GM19397 (cell line): ENCODE measurements at regions not wholly inside any gene's neighbourhood (a gene's known extent, or its start where the extent isn't known, plus 50 kb on each side); places are given as distances from the start of the nearest gene placed in this dataset.

Experiments used
- ATAC-seq: cut with Tn5 transposase; IDR thresholded peaks from one replicate; pipeline ENCODE4 v1.9.1; 2021; ENCODE audit warnings: mild to moderate bottlenecking, moderate library complexity; ENCODE audit not compliant: unreplicated experiment

- no peak for ATAC-seq
These were observed 412.9 kb downstream of the METTL15 start for GRCh38 chr11:28521075-28521474.

GRCh38 chr11:28520291-28520690 lies 412.1 kb downstream of the METTL15 start:
- ATAC-seq: no peak

- no peak for ATAC-seq
These were observed 410.6 kb downstream of the METTL15 start for GRCh38 chr11:28518825-28519224.

GRCh38 chr11:28517621-28518020 lies 409.4 kb downstream of the METTL15 start:
- ATAC-seq: no peak

GRCh38 chr11:28514391-28514790 lies 406.2 kb downstream of the METTL15 start:
- ATAC-seq: no peak

GRCh38 chr11:28512143-28512756 lies 404.1 kb downstream of the METTL15 start:
- ATAC-seq: no peak

- no peak for ATAC-seq
These were observed 397.0 kb downstream of the METTL15 start for GRCh38 chr11:28505232-28505631.

- ATAC-seq: no peak
These were observed 396.4 kb downstream of the METTL15 start for GRCh38 chr11:28504555-28505110.

GRCh38 chr11:28495333-28495732 lies 387.1 kb downstream of the METTL15 start:
- ATAC-seq: no peak

GRCh38 chr11:28491431-28491830 lies 383.2 kb downstream of the METTL15 start:
- no peak for ATAC-seq

GRCh38 chr11:28490773-28491382 lies 382.7 kb downstream of the METTL15 start:
- ATAC-seq: no peak

- ATAC-seq: no peak
These were observed 380.1 kb downstream of the METTL15 start for GRCh38 chr11:28488336-28488735.

- ATAC-seq: no peak
These were observed 375.1 kb downstream of the METTL15 start for GRCh38 chr11:28483072-28483867.

- ATAC-seq: no peak
These were observed 374.5 kb downstream of the METTL15 start for GRCh38 chr11:28482666-28483065.

GRCh38 chr11:28481616-28482480 lies 373.7 kb downstream of the METTL15 start:
- no peak for ATAC-seq

- ATAC-seq: no peak
These were observed 372.2 kb downstream of the METTL15 start for GRCh38 chr11:28480406-28480805.

- ATAC-seq: no peak
These were observed 368.7 kb downstream of the METTL15 start for GRCh38 chr11:28476864-28477263.

GRCh38 chr11:28476049-28476448 lies 367.9 kb downstream of the METTL15 start:
- no peak for ATAC-seq

- ATAC-seq: no peak
These were observed 364.7 kb downstream of the METTL15 start for GRCh38 chr11:28472904-28473303.

GRCh38 chr11:28471537-28471936 lies 363.3 kb downstream of the METTL15 start:
- ATAC-seq: no peak

- ATAC-seq: no peak
These were observed 362.0 kb downstream of the METTL15 start for GRCh38 chr11:28470180-28470579.
